ENCODE measurements at regions not wholly inside any gene's neighbourhood (a gene's known extent, or its start where the extent isn't known, plus 50 kb on each side); places are given as distances from the start of the nearest gene placed in this dataset.

GRCh38 chr6:169406034-169406433 is 152.4 kb upstream of the THBS2 start (continued):
- TF ChIP-seq ZBTB33 (IDR thresholded peaks at IDR 0.05) (no peak), ZZZ3 (IDR thresholded peaks at IDR 0.05; ENCODE audit: control insufficient read depth, insufficient read length, low read depth) (no peak), RB1 (IDR thresholded peaks at IDR 0.05; ENCODE audit: borderline replicate concordance) (no peak), MYC (IDR thresholded peaks at IDR 0.05; ENCODE audit: insufficient read depth, insufficient read length, insufficient replicate concordance, low read length, severe bottlenecking) (no peak)

DNA sequence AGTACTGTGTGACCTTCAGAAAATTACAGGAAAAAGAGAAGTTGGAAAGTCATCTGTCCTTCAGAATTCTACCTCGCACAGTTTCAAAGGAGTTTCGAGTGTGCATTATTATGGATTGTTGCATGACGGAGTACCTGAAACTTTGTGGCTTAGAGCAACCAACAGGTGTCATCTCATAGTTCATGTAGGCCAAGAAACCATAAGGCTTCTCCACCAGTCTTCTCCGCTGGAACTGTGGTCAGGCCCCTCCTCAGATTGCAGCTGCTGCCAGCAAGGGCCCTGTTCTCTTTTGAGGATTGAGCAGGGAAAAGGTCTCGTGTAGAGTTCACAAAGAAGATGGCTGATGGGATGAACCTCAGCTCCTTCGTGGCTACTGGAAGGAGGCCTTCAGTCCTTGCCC is 151.2 kb upstream of the THBS2 start:
- no TSS peak for BruUV-seq (replicated peaks)
- ChIA-PET POLR2A (no interaction called here), SMC1A (ENCODE audit: uncharacterized antibody, unreplicated experiment) (no interaction called here), CTCF (no interaction called here), RAD21 (ENCODE audit: unreplicated experiment) (no interaction called here)
- Histone ChIP-seq H4K20me1 (ENCODE audit: control insufficient read depth, insufficient read depth) (no peaks in the 10 kb centered on the region), H3K27ac (ENCODE audit: control insufficient read depth, insufficient read depth) (no peak overlapping the region), H2AFZ (ENCODE audit: control insufficient read depth, low read depth, low read length) (no peak overlapping the region), H3K4me1 (ENCODE audit: control insufficient read depth, insufficient read depth, low read length) (no peaks in the 10 kb centered on the region), H3K4me2 (ENCODE audit: control insufficient read depth, insufficient read depth) (no peak overlapping the region), H3K4me3 (no peak overlapping the region), H3K9ac (ENCODE audit: control insufficient read depth, insufficient read depth, low read length) (no peak overlapping the region), H3K36me3 (ENCODE audit: control insufficient read depth in 2 of 2, insufficient read depth in 2 of 2, low read length in 1 of 2) (no peaks in the 10 kb centered on the region), H3K9me3 (replicated peaks; ENCODE audit: control insufficient read depth, insufficient read depth, low read length) (no peaks in the 10 kb centered on the region; the same call in 2 of the 3 replicates), H3K27me3 (replicated peaks in 1 of 2; ENCODE audit: control insufficient read depth in 2 of 2, insufficient read depth in 2 of 2, low read length in 1 of 2) (no peaks in the 10 kb centered on the region), H3K79me2 (ENCODE audit: control insufficient read depth, insufficient read depth, low read length) (no peaks in the 10 kb centered on the region)
- FAIRE-seq (no peak), ATAC-seq (no peak), DNase-seq (ENCODE audit: low read depth, low spot score) (no peak)
- intact Hi-C loops (cut with micrococcal nuclease; ENCODE audit: unreplicated experiment) (no loop called here), in situ Hi-C loops (cut with MboI) (no loop called here)
- TF ChIP-seq, protein P1, sequence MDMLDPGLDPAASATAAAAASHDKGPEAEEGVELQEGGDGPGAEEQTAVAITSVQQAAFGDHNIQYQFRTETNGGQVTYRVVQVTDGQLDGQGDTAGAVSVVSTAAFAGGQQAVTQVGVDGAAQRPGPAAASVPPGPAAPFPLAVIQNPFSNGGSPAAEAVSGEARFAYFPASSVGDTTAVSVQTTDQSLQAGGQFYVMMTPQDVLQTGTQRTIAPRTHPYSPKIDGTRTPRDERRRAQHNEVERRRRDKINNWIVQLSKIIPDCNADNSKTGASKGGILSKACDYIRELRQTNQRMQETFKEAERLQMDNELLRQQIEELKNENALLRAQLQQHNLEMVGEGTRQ (IDR thresholded peaks at IDR 0.05; ENCODE audit: borderline replicate concordance, low read depth, low read length): no peak
- no peak for TF ChIP-seq ZBED1 (IDR thresholded peaks at IDR 0.05; ENCODE audit: borderline replicate concordance)
- no peak for TF ChIP-seq ZNF207 (IDR thresholded peaks at IDR 0.05; ENCODE audit: borderline replicate concordance)
- 45% methylated on average over 6 of the region's 6 CpGs for WGBS (ENCODE audit: insufficient coverage, insufficient replicate concordance, low lambda C conversion rate, missing lambda C conversion rate)
